OCI-LY3 (cell line): ENCODE measurements at regions not wholly inside any gene's neighbourhood (a gene's known extent, or its start where the extent isn't known, plus 50 kb on each side); places are given as distances from the start of the nearest gene placed in this dataset.

Experiments used
- H2AFZ ChIP-seq: fragments of 200-600, 300-600 bp; shearing (Covaris generic); 2 replicates; pipeline ENCODE4 v1.6.0; 2014; ENCODE audit warnings: antibody characterized with exemption, low read depth, low read length
- H3K27ac ChIP-seq: fragments of 200-600, 300-600 bp; sonication (generic); 2 replicates; pipeline ENCODE4 v1.5.1; 2014; ENCODE audit warnings: mild to moderate bottlenecking, low read length, moderate library complexity, mixed read lengths
- H3K27me3 ChIP-seq: fragments of 200-600, 300-600 bp; sonication (generic); 2 replicates; pipeline ENCODE4 v1.6.1; 2014; ENCODE audit warnings: low read depth, low read length, mixed read lengths
- H3K36me3 ChIP-seq: fragments of 200-600, 300-600 bp; sonication (generic); replicated peaks from 2 replicates; pipeline ENCODE3; 2014; ENCODE audit warnings: low read depth, low read length, mixed read lengths
- H3K4me1 ChIP-seq: fragments of 300-600, 200-600 bp; sonication (generic); 2 replicates; pipeline ENCODE4 v1.6.1; 2014; ENCODE audit warnings: low read length, mixed read lengths
- H3K4me2 ChIP-seq: fragments of 200-600, 300-600 bp; sonication (generic); 2 replicates; pipeline ENCODE4 v1.6.1; 2014; ENCODE audit warnings: low read length, mixed read lengths
- H3K4me3 ChIP-seq: fragments of 300-600, 200-600 bp; sonication (generic); 2 replicates; pipeline ENCODE4 v1.5.1; 2014; ENCODE audit warnings: antibody characterized with exemption, mild to moderate bottlenecking, low read length, moderate library complexity
- H3K79me2 ChIP-seq: fragments of 300-600, 200-600 bp; shearing (Covaris generic); 2 replicates; pipeline ENCODE4 v1.6.1; 2014; ENCODE audit warnings: mild to moderate bottlenecking, low read length, mixed read lengths
- H3K9ac ChIP-seq: fragments of 300-600, 200-600 bp; shearing (Covaris generic); 2 replicates; pipeline ENCODE4 v1.6.0; 2014; ENCODE audit warnings: mild to moderate bottlenecking, low read length, moderate library complexity
- H3K9me3 ChIP-seq: fragments of 200-600, 300-600 bp; shearing (Covaris generic); 2 replicates; pipeline ENCODE4 v1.6.1; 2014; ENCODE audit warnings: low read length, mixed read lengths; ENCODE audit not compliant: insufficient read depth
- H4K20me1 ChIP-seq: fragments of 200-600, 300-600 bp; sonication (generic); 2 replicates; pipeline ENCODE4 v1.6.1; 2016; ENCODE audit warnings: low read length, mixed read lengths; ENCODE audit not compliant: insufficient read depth
- EZH2phosphoT487 ChIP-seq: fragments of 200-600 bp; shearing (Covaris generic); IDR thresholded peaks from 2 replicates; pipeline ENCODE4 v1.6.1; 2018; ENCODE audit warnings: antibody characterized with exemption, mixed run types, low read depth
- TF ChIP-seq, protein P1 (sequence below): fragments of 200-600, 300-600 bp; sonication (generic); IDR thresholded peaks from 2 replicates; pipeline ENCODE4 v1.5.1; 2014; ENCODE audit warnings: antibody characterized with exemption, low read length, low read depth

DNA sequence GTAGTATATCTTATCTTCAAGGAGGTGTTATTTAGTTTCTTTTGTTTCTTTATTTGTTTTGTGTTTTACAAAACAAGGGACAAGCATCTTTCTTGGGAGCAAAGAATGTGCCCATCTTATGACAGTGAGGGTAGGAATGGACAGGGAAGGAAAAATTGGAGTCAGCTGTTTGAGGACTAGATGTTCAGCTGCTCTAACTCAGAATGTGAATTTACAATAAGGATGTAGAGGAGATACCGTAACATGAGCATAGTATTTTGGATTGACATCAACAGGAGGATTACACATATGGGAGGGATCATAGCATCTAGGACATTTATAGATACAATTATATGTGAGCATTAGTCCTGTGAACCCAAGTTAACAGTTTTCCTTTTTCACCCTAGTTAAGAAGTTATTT, 89.0 kb upstream of the GK2 start:
- TF ChIP-seq EZH2phosphoT487 = no peak
- TF ChIP-seq, protein P1, sequence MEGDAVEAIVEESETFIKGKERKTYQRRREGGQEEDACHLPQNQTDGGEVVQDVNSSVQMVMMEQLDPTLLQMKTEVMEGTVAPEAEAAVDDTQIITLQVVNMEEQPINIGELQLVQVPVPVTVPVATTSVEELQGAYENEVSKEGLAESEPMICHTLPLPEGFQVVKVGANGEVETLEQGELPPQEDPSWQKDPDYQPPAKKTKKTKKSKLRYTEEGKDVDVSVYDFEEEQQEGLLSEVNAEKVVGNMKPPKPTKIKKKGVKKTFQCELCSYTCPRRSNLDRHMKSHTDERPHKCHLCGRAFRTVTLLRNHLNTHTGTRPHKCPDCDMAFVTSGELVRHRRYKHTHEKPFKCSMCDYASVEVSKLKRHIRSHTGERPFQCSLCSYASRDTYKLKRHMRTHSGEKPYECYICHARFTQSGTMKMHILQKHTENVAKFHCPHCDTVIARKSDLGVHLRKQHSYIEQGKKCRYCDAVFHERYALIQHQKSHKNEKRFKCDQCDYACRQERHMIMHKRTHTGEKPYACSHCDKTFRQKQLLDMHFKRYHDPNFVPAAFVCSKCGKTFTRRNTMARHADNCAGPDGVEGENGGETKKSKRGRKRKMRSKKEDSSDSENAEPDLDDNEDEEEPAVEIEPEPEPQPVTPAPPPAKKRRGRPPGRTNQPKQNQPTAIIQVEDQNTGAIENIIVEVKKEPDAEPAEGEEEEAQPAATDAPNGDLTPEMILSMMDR = no peak
- H3K9me3 ChIP-seq = no peaks in the 10 kb centered on the region
- no peak overlapping the region for H3K27ac ChIP-seq
- H4K20me1 ChIP-seq = no peaks in the 10 kb centered on the region
- no peaks in the 10 kb centered on the region for H3K27me3 ChIP-seq
- no peaks in the 10 kb centered on the region for H3K79me2 ChIP-seq
- H2AFZ ChIP-seq = no peak overlapping the region
- no peak overlapping the region for H3K4me2 ChIP-seq
- H3K9ac ChIP-seq = no peak overlapping the region
- no peak overlapping the region for H3K4me3 ChIP-seq
- no peaks in the 10 kb centered on the region for H3K36me3 ChIP-seq
- no peaks in the 10 kb centered on the region for H3K4me1 ChIP-seq

DNA sequence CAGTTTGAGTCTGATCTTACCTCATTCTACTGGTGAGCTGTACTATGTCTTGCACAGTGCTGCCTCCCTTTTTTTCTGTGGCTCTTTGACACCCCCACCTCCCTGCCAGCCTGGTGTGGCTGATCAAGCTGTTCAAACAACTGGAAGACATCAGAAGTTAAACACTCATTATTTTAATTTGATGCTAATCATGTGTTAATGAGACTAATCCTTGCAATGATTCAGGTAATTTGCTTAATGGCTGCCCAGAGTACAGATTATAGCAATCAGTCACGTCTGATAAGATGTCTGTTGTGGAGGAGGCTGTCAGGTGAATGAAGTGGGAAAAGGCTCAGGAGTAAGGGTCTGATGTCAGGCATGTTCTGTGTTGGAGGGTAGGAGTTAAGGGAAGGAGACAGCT, 87.4 kb upstream of the GK2 start:
- no peaks in the 10 kb centered on the region for H3K27me3 ChIP-seq
- no peaks in the 10 kb centered on the region for H4K20me1 ChIP-seq
- H3K79me2 ChIP-seq = no peaks in the 10 kb centered on the region
- TF ChIP-seq, protein P1 = no peak
- TF ChIP-seq EZH2phosphoT487 = no peak
- no peaks in the 10 kb centered on the region for H3K4me1 ChIP-seq
- H2AFZ ChIP-seq = no peak overlapping the region
- no peak overlapping the region for H3K4me2 ChIP-seq
- no peaks in the 10 kb centered on the region for H3K36me3 ChIP-seq
- H3K4me3 ChIP-seq = no peak overlapping the region
- no peak overlapping the region for H3K27ac ChIP-seq
- no peaks in the 10 kb centered on the region for H3K9me3 ChIP-seq
- H3K9ac ChIP-seq = no peak overlapping the region

DNA sequence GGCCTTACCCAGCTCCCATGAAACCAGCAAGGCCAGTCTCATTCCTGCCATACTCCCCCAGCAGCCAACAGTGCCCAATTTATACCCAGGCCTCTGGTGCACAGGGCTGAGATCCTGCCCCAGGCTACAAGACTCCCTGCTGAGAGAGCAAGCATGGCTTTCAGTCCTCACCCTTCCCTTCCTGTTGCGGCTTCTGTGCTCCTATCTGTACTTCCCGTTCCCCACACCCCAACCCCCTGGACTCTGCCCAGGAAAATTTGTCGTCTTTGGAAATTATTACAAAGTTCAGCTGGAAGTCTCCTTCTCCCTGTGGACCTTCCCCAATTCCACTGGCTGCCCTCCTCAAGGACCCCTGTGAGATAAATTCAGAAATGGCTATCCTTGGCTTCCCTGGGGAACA, 84.1 kb upstream of the GK2 start:
- Histone ChIP-seq H3K79me2 (no peaks in the 10 kb centered on the region), H3K4me1 (no peaks in the 10 kb centered on the region), H3K4me2 (no peak overlapping the region), H3K9me3 (no peaks in the 10 kb centered on the region), H3K9ac (no peak overlapping the region), H3K36me3 (no peaks in the 10 kb centered on the region), H2AFZ (no peak overlapping the region), H4K20me1 (no peaks in the 10 kb centered on the region), H3K4me3 (no peak overlapping the region), H3K27ac (no peak overlapping the region), H3K27me3 (no peaks in the 10 kb centered on the region)
- TF ChIP-seq, protein P1 = no peak
- TF ChIP-seq EZH2phosphoT487 = no peak

DNA sequence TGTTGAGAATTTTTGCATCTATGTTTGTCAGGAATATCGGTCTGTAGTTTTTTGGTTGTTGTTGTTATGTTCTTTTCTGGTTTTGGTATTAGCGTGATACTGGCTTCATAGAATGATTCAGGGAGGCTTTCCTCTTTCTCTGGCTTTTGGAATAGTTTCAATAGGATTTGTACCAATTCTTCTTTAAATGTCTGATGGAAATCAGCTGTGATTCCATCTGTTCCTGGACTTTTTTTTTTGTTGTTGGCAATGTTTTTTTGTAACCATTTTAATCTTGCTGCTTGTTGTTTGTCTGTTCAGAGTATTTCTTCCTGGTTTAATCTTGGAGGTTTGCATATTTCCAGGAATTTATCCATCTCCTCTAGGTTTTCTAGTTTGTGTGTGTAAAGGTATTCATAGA, 81.5 kb upstream of the GK2 start:
- Histone ChIP-seq H4K20me1 (no peaks in the 10 kb centered on the region), H3K4me2 (no peak overlapping the region), H3K27me3 (no peaks in the 10 kb centered on the region), H3K4me3 (no peak overlapping the region), H3K27ac (no peak overlapping the region), H3K9ac (no peak overlapping the region), H3K79me2 (no peaks in the 10 kb centered on the region), H3K36me3 (no peaks in the 10 kb centered on the region), H2AFZ (no peak overlapping the region), H3K9me3 (no peaks in the 10 kb centered on the region), H3K4me1 (no peaks in the 10 kb centered on the region)
- TF ChIP-seq EZH2phosphoT487 = no peak
- TF ChIP-seq, protein P1 = no peak
